ENCODE measurements at regions not wholly inside any gene's neighbourhood (a gene's known extent, or its start where the extent isn't known, plus 50 kb on each side); places are given as distances from the start of the nearest gene placed in this dataset.

DNA sequence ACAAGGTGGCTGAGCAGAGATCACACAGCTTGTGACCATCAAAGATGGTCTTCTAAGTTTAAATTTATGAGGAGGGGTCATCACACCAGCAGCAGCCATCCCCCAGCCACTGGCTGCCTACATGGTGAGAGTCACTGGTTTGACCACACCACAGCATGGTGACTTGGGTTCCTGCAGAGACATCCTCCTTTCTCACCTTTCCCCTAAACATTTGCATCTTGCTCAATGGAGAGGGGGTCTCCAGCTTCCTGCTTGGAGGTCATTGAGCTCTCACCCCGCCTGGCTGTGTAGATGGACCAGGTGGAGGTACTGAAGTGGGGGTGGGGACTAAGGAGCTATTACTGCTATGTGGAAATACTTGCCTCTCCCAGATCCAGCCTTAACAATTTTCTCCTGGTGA is 247.6 kb upstream of the ARGLU1 start:
- H3K4me3 Mint-ChIP-seq, result no peak overlapping the region
- H3K9me3 Mint-ChIP-seq, result no peaks in the 10 kb centered on the region
- H3K27me3 Mint-ChIP-seq, result no peaks in the 10 kb centered on the region
- H3K4me1 Mint-ChIP-seq (ENCODE audit: low read depth), result no peaks in the 10 kb centered on the region
- no peak overlapping the region for H3K27ac Mint-ChIP-seq
- H3K36me3 Mint-ChIP-seq (ENCODE audit: low read depth), result no peaks in the 10 kb centered on the region

DNA sequence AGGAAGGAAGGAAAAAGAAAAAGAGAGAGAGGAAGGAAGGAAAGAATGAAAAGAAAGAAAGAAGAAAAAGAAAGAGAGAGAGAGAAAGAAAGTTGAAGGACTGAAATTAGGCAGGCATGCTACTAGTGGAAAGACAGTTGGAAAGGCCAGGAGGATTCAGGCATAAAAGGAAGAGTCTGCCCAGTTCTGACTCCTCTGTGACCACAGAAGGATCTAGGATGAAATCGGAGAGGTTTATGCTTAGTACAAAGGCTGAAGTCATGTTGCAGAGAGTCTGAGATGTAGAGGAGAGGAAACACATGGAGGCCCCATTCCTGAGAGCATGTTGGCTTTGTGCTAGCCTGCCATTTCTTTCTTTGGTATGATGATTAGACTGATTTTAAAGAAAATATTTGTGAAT is 246.5 kb upstream of the ARGLU1 start:
- Mint-ChIP-seq H3K27ac (no peak overlapping the region), H3K4me3 (no peak overlapping the region), H3K36me3 (ENCODE audit: low read depth) (no peaks in the 10 kb centered on the region), H3K4me1 (ENCODE audit: low read depth) (no peaks in the 10 kb centered on the region), H3K9me3 (no peaks in the 10 kb centered on the region), H3K27me3 (no peaks in the 10 kb centered on the region)

DNA sequence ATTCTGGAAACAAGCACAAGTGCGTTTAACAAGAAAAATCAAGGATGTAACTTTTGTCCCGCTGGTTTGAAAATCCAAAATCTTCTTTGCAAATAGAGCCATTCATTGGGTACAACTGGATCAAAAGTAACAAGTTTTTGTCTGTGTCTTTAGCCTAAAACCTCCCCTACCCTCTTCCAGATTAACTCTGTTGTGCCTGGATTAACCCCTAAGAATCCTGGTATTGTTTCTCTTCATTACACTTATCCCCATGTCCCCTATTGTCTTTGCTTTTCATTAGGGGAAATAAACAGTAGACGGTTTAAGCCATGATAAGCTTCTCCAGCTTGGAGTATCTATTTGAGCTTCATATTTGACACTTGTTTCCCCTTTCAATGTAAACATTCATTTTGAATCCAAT is 242.1 kb upstream of the ARGLU1 start:
- no peak overlapping the region for H3K27ac Mint-ChIP-seq
- H3K9me3 Mint-ChIP-seq, result peaks cover 3% of the 10 kb centered on the region
- H3K36me3 Mint-ChIP-seq (ENCODE audit: low read depth), result no peaks in the 10 kb centered on the region
- peaks cover 3% of the 10 kb centered on the region for H3K27me3 Mint-ChIP-seq
- no peak overlapping the region for H3K4me3 Mint-ChIP-seq
- no peaks in the 10 kb centered on the region for H3K4me1 Mint-ChIP-seq (ENCODE audit: low read depth)

DNA sequence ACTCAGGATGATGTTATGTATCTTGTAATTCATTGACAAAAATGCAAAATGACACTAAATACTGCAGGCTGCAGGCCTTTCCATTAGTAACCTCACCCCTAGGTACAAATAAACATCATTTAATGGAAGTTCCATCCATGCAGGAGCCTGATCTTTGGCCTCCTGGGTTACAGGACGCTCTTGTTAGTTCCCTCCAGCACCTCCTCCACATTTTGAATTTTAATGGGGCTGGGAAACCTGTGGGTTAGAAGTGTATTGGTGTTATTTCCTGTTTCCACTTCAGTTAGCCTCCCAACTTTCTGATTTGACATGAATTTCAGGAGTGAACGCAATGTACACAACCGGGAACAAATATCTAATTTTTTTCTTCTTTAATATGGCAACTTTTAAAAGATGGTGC is 237.1 kb upstream of the ARGLU1 start:
- Mint-ChIP-seq H3K27ac (no peak overlapping the region), H3K4me3 (no peak overlapping the region), H3K27me3 (peaks cover 3% of the 10 kb centered on the region), H3K36me3 (ENCODE audit: low read depth) (no peaks in the 10 kb centered on the region), H3K4me1 (ENCODE audit: low read depth) (no peaks in the 10 kb centered on the region), H3K9me3 (peaks cover 3% of the 10 kb centered on the region)

DNA sequence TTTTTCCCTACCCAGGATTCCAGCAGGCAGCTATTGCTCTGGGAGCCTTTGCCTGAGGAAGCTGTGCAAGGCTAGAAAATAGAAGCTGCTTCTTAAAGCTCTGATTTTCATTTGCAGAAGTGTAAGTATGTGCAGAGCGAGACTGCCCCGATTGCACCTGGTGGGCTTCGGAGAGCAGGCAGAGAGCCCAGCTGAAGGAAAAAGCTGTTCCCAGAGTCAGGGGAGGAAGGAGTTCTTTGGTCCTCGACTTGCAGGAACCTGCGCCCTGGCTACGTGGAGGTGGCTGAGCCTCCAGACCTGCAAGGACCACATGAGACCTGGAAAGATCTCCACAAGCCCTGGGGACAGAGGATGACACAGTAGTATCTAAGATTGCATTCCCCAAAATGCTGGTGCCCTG is 235.0 kb upstream of the ARGLU1 start:
- peaks cover 3% of the 10 kb centered on the region for H3K27me3 Mint-ChIP-seq
- peaks cover 3% of the 10 kb centered on the region for H3K9me3 Mint-ChIP-seq
- H3K27ac Mint-ChIP-seq, result no peak overlapping the region
- no peaks in the 10 kb centered on the region for H3K4me1 Mint-ChIP-seq (ENCODE audit: low read depth)
- H3K36me3 Mint-ChIP-seq (ENCODE audit: low read depth), result no peaks in the 10 kb centered on the region
- H3K4me3 Mint-ChIP-seq, result no peak overlapping the region

DNA sequence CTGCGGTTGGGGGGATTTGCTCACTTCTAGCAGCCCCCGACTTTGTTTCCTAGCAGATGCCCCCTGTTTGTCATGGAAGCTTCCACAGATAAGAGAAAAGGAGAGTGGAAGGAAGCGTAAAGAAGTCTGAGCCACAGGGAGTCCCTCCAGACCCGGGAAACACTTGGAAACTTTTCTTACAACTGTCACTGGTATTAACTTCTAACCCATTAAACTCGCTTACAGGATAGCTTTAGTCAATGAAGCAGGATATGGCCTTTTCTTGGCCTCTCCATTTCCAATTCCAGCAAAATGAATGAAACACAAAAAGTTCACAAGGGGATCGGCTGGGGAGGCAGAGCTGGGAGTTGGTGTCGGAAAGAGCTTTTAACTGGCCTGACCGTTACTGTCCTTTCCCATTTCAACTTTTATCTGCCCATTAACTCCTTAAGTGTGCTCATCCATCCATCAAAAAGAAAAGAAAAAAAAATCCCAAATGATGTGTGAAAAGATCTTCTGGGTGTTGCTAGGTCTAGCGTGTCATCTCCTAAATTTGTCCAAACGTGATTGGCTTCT is 231.9 kb upstream of the ARGLU1 start:
- no peaks in the 10 kb centered on the region for H3K36me3 Mint-ChIP-seq (ENCODE audit: low read depth)
- peaks cover 4% of the 10 kb centered on the region for H3K27me3 Mint-ChIP-seq
- H3K4me3 Mint-ChIP-seq, result no peak overlapping the region
- no peak overlapping the region for H3K27ac Mint-ChIP-seq
- H3K9me3 Mint-ChIP-seq, result no peaks in the 10 kb centered on the region
- no peaks in the 10 kb centered on the region for H3K4me1 Mint-ChIP-seq (ENCODE audit: low read depth)

DNA sequence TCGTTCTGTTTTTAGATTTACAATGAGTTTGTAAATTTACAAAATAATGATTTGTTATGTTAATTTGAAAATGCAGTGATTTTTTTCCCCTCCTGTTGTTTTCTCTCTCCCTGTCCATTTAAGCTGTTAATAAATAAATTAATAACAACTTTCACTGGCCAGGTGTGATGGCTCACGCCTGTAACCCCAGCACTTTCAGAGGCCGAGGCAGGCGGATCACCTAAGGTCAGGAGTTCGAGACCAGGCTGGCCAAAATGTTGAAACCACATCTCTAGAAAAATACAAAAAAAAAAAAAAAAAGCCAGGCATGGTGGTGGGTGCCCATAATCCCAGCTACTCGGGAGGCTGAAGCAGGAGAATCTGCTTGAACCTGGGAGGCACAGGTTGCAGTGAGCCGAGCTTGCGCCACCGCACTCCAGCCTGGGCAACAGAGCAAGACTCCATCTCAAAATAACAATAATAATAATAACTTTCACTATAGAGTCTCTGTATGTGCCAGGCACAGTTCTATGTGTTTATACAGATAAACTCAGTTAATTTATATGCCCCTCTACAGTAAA is 229.2 kb upstream of the ARGLU1 start:
- Mint-ChIP-seq H3K36me3 (ENCODE audit: low read depth) (no peaks in the 10 kb centered on the region), H3K4me1 (ENCODE audit: low read depth) (no peaks in the 10 kb centered on the region), H3K9me3 (no peaks in the 10 kb centered on the region), H3K27me3 (peaks cover 4% of the 10 kb centered on the region), H3K4me3 (no peak overlapping the region), H3K27ac (no peak overlapping the region)

DNA sequence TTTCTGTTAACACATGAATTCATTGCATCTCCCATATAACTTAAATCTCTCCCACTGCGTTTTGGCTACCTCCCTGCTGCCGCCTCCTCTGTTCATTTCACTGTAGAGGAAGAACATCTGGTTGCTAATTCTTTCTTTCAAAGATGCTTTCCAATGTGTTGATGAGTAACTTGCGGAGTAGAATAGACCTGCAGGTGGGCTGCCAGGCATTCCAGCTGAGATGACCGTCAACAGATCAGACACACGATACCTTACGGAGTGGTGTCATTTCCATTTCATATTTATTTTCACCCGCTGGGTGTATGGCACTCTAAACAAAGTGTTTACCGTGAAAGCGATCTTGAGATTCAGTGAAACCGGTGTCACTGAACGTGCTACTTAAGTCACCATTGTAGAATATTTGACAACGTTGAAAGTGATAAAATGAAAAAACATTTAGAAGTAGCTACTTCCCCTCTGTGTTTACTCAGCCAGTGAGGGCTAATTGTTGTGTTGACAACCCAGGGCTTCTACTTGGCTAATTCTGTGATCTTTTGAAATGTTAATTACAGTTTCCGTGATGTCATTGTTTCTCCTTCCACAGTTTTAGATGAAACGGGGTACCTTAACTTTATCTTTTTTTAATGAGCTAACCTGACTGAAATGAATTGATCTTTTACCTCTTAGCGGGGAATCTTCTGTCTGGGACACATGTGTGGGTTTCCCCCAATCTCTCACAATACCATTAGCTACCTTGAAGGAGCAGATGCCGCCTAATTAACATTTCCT is 228.5 kb upstream of the ARGLU1 start:
- no peak overlapping the region for H3K4me3 Mint-ChIP-seq
- no peaks in the 10 kb centered on the region for H3K36me3 Mint-ChIP-seq (ENCODE audit: low read depth)
- no peaks in the 10 kb centered on the region for H3K9me3 Mint-ChIP-seq
- no peak overlapping the region for H3K27ac Mint-ChIP-seq
- peaks cover 4% of the 10 kb centered on the region for H3K27me3 Mint-ChIP-seq
- H3K4me1 Mint-ChIP-seq (ENCODE audit: low read depth), result no peaks in the 10 kb centered on the region

DNA sequence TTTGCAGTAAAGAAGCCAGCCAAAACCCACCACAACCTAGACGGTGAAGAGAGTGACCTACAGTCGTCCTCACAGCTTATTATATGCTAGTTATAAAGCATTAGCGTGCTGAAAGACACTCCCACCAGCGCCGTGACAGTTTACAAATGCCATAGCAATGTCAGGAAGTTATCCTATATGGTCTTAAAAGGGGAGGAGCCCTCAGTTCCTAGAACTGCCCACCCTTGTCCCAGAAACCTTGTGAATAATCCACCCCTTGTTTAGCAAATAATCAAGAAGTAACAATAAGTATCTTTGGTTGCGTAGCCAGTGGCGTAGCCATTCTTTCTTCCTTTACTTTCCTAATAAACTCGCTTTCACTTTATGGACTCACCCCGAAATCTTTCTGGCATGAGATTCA is 227.9 kb upstream of the ARGLU1 start:
- Mint-ChIP-seq H3K27me3 (peaks cover 4% of the 10 kb centered on the region), H3K36me3 (ENCODE audit: low read depth) (no peaks in the 10 kb centered on the region), H3K4me1 (ENCODE audit: low read depth) (no peaks in the 10 kb centered on the region), H3K4me3 (no peak overlapping the region), H3K9me3 (no peaks in the 10 kb centered on the region), H3K27ac (no peak overlapping the region)

DNA sequence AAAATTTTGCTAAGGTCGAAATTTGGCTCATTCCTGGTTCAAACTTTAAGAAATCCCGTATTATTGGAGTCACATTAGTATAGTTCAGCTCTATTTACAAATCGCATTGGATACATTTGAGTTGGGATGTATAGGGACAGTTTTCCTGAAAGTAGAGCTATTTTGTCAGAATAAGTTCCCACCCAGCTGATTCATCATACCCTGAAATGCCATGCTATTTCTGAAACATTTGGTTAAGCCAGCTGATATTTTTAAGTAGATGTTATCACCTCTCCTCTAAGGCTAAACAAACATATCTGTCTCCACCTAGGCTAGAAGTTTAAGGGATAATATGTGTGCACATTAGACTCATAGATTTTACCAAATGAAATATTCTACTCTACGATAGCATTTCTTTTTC is 226.2 kb upstream of the ARGLU1 start:
- H3K9me3 Mint-ChIP-seq, result no peaks in the 10 kb centered on the region
- H3K4me3 Mint-ChIP-seq, result no peak overlapping the region
- H3K27me3 Mint-ChIP-seq, result peaks cover 4% of the 10 kb centered on the region
- H3K36me3 Mint-ChIP-seq (ENCODE audit: low read depth), result no peaks in the 10 kb centered on the region
- H3K4me1 Mint-ChIP-seq (ENCODE audit: low read depth), result no peaks in the 10 kb centered on the region
- H3K27ac Mint-ChIP-seq, result no peak overlapping the region

DNA sequence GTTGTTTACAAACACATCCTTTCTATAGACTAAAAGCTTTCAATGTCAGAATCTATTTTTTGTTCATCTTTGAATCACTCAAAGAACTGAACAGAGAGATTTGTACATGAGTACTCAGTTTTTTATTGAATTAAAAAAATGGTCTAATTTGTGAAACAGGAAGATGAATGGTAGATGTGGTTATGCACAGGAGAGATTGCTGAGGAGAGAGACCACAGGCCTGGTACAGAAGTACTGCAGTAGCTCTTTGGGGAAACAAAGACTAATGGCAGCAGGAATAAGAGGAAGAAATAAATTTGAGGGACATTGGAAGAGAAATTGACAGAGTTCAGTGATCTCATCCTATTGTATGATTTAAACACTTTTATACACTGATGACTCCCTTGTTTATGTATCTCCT is 222.0 kb upstream of the ARGLU1 start:
- Mint-ChIP-seq H3K27ac (no peak overlapping the region), H3K4me3 (no peak overlapping the region), H3K9me3 (peaks cover 3% of the 10 kb centered on the region), H3K36me3 (ENCODE audit: low read depth) (no peaks in the 10 kb centered on the region), H3K4me1 (ENCODE audit: low read depth) (no peaks in the 10 kb centered on the region), H3K27me3 (no peaks in the 10 kb centered on the region)

DNA sequence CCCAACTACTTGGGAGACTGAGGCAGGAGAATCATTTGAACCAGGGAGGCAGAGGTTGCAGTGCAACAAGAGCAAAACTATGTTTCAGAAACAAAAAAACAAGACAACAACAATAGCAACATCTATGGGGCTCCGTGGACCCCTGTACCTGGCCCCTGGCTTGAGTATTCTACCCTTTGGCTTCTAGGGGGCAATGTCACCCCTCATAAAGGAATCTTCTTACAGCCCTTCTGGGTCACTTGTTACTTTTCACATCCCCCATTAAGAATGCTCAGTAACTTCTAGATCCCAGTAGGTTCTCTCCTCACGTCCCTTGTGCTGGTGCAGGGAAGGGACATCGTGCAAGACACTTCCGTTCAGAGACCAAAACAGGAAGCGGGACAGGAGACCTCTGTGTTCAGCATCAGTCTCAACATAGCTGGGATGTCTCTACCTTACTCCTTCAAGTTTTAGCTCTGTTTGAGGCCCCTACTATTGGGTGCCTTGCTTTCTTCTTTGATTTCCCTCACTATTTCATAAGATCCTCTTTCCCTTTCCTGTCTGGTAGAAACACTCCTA is 218.1 kb upstream of the ARGLU1 start:
- Mint-ChIP-seq H3K9me3 (peaks cover 3% of the 10 kb centered on the region), H3K36me3 (ENCODE audit: low read depth) (no peaks in the 10 kb centered on the region), H3K4me1 (ENCODE audit: low read depth) (no peaks in the 10 kb centered on the region)

DNA sequence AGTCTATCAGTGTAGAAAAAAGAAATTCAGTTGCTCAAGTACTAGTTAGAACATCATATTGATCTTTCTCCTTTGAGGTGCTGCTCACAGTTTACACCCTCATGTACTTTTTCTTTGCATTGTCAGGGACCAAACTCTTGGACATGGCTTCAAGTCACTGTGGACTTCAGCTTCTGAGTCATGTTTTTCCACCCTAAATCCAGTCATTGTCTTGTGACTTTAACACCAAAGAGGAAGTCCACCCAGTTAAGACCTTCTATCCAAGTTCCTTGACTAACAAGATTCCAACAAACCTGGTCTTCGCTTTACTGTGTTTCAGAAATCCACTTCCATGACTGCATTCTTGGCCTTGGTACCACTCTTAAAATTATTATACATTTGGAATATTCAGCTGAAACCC is 206.7 kb upstream of the ARGLU1 start:
- no peaks in the 10 kb centered on the region for H3K27me3 Mint-ChIP-seq
- no peaks in the 10 kb centered on the region for H3K9me3 Mint-ChIP-seq
- H3K36me3 Mint-ChIP-seq (ENCODE audit: low read depth), result no peaks in the 10 kb centered on the region
- no peak overlapping the region for H3K27ac Mint-ChIP-seq
- no peaks in the 10 kb centered on the region for H3K4me1 Mint-ChIP-seq (ENCODE audit: low read depth)
- H3K4me3 Mint-ChIP-seq, result no peak overlapping the region

More for the DNA sequence above, 218.1 kb upstream of the ARGLU1 start:
- Mint-ChIP-seq H3K27me3 (no peaks in the 10 kb centered on the region), H3K4me3 (no peak overlapping the region), H3K27ac (no peak overlapping the region)

DNA sequence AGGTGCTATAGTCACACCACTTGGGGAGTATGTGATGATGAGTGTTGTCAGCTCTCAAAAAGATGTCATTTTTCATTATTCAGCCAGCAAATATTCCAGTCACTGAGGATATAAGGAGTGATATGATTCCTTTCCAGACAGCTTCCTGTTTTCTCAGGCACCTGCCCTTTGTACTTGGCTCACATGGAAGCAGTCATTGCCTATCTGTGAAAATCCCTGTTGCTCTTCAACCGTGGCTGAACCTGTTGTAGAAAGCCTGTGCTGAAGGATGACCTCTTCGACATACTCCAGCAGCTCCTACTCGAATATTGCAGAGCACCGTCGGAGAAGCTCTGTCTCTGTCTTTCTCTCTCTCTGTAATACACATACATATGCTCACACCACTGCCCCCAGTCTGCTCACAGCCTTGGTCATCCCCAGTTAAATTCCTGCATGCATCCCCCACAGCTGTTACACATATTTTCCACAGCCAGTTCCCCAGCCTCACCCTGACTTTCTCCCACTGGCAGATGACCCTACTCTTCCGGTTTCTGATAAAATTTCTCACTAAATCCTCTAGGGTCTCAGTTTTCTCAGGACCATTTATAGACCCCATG is 204.2 kb upstream of the ARGLU1 start:
- Mint-ChIP-seq H3K4me3 (no peak overlapping the region), H3K27me3 (no peaks in the 10 kb centered on the region), H3K4me1 (ENCODE audit: low read depth) (no peaks in the 10 kb centered on the region), H3K27ac (no peak overlapping the region), H3K9me3 (peaks cover 3% of the 10 kb centered on the region), H3K36me3 (ENCODE audit: low read depth) (no peaks in the 10 kb centered on the region)

DNA sequence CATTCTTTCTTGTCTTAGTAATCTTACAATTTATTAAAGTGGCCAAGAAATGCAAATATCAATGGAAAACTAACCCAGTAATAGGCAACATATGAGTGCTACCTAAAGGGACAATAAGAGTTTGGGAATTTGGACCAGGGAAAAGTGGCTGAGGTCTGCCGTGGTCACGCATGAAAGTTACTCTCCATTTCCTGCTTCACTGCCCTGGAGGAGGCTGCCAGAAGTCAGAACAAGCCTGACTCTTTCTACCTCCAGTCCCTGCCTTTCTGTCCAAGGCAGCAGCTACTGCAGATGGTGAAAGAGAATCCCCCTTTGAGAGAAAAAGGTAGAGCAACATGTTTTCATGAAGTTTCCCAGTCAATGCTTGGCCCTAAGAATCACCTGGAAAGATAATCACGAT is 201.1 kb upstream of the ARGLU1 start:
- Mint-ChIP-seq H3K27me3 (no peaks in the 10 kb centered on the region), H3K4me3 (no peak overlapping the region), H3K9me3 (peaks cover 4% of the 10 kb centered on the region), H3K36me3 (ENCODE audit: low read depth) (no peaks in the 10 kb centered on the region), H3K27ac (no peak overlapping the region), H3K4me1 (ENCODE audit: low read depth) (no peaks in the 10 kb centered on the region)

Data from stimulated activated naive CD8-positive, alpha-beta T cell treated with anti-CD3 and anti-CD28 coated beads, Interleukin-15, Interleukin-2, amounts not matched to agents 100 ng/mL and 50 ng/mL, for 24 hours (primary cell).